GM12878 (cell line): ENCODE measurements at regions not wholly inside any gene's neighbourhood (a gene's known extent, or its start where the extent isn't known, plus 50 kb on each side); places are given as distances from the start of the nearest gene placed in this dataset.

Source experiments
- ATAC-seq: fragments of 200-7000 bp; cut with Tn5 transposase; 3 replicates; pipeline ENCODE4 v1.9.1; 2020; ENCODE audit warnings: mild to moderate bottlenecking, moderate library complexity
- BruUV-seq: library from RNA; stranded (reverse); fragments of 400-500 nt; replicated peaks from 2 replicates; lab custom pipeline; 2021; lab: Mats Ljungman, UMichigan
- CTCF ChIA-PET: fragments of 300-600 bp; sonication (Branson Sonifier 250); formaldehyde crosslinking; extraction: SDS; loops from one replicate; lab custom pipeline; 2021; ENCODE audit warnings: inconsistent platforms; lab: Yijun Ruan, JAX
- POLR2A ChIA-PET: fragments of 350-600 bp; formaldehyde crosslinking; extraction: SDS; loops from one replicate; lab custom pipeline; 2021; ENCODE audit warnings: inconsistent platforms; lab: Charles Lee
- RAD21 ChIA-PET: fragments of 300-600 bp; sonication (Branson Sonifier 250); formaldehyde crosslinking; loops from one replicate; lab custom pipeline; 2023; ENCODE audit warnings: antibody characterized with exemption; ENCODE audit not compliant: unreplicated experiment; lab: Charles Lee
- SMC1A ChIA-PET: fragments of 300-600 bp; sonication (Branson Sonifier 250); formaldehyde crosslinking; loops from one replicate; lab custom pipeline; 2023; ENCODE audit not compliant: unreplicated experiment, uncharacterized antibody; lab: Charles Lee
- DNase-seq: peaks from one replicate; pipeline ENCODE4 v3.0.0-alpha.2; 2011; ENCODE audit warnings: low read depth, low spot score
- FAIRE-seq: peaks from 3 replicates; lab custom pipeline; 2011; peaks lifted over from hg19 to GRCh38; lab: Jason Lieb, UNC
- H2AFZ ChIP-seq: 2 replicates; pipeline ENCODE4 v1.6.0; 2011; ENCODE audit warnings: low read depth, low read length, control low read depth; ENCODE audit not compliant: control insufficient read depth
- H3K27ac ChIP-seq: 2 replicates; pipeline ENCODE4 v1.5.1; 2011; ENCODE audit warnings: control low read depth; ENCODE audit not compliant: control insufficient read depth, insufficient read depth
- H3K27me3 ChIP-seq, 2 experiments: replicated peaks in 1 of 2; 2 replicates each; pipeline versions ENCODE4 v1.6.0 to v1.6.1; 2011; ENCODE audit warnings: low read length in 1 of 2; ENCODE audit not compliant: control insufficient read depth in 2 of 2, insufficient read depth in 2 of 2
- H3K36me3 ChIP-seq, 2 experiments: 2 replicates each; pipeline ENCODE4 v1.5.1; 2011; ENCODE audit warnings: low read length in 1 of 2; ENCODE audit not compliant: control insufficient read depth in 2 of 2, insufficient read depth in 2 of 2
- H3K4me1 ChIP-seq: 2 replicates; pipeline ENCODE4 v1.6.1; 2011; ENCODE audit warnings: mild to moderate bottlenecking, low read length, moderate library complexity, mixed read lengths; ENCODE audit not compliant: control insufficient read depth, insufficient read depth
- H3K4me2 ChIP-seq: 2 replicates; pipeline ENCODE4 v1.6.0; 2011; ENCODE audit warnings: control low read depth; ENCODE audit not compliant: control insufficient read depth, insufficient read depth
- H3K4me3 ChIP-seq: fragments of 200-600 bp; sonication (generic); 2 replicates; pipeline ENCODE4 v1.5.1; 2016
- H3K79me2 ChIP-seq: 2 replicates; pipeline ENCODE4 v1.6.0; 2011; ENCODE audit warnings: low read length; ENCODE audit not compliant: control insufficient read depth, insufficient read depth
- H3K9ac ChIP-seq: 2 replicates; pipeline ENCODE4 v1.8.0; 2011; ENCODE audit warnings: low read length, control low read depth, mixed read lengths; ENCODE audit not compliant: control insufficient read depth, insufficient read depth
- H3K9me3 ChIP-seq: replicated peaks from 3 replicates; pipeline ENCODE4 v1.5.1; 2011; ENCODE audit warnings: mild to moderate bottlenecking, low read length; ENCODE audit not compliant: control insufficient read depth, insufficient read depth
- H4K20me1 ChIP-seq: 2 replicates; pipeline ENCODE4 v1.6.0; 2011; ENCODE audit not compliant: control insufficient read depth, insufficient read depth
- CHD2 ChIP-seq: IDR thresholded peaks from 2 replicates; pipeline ENCODE4 v1.6.1; 2011; ENCODE audit warnings: low read depth, low read length, improper control_type of control experiment, borderline replicate concordance
- EED ChIP-seq: sonication (generic); IDR thresholded peaks from 2 replicates; pipeline ENCODE4 v1.6.1; 2016; ENCODE audit warnings: antibody characterized with exemption, low read depth
- ESRRA ChIP-seq: IDR thresholded peaks from 2 replicates; pipeline ENCODE4 v1.6.1; 2012; ENCODE audit warnings: mild to moderate bottlenecking, low read length, improper control_type of control experiment
- HDGF ChIP-seq: fragments of 450-650 bp; IDR thresholded peaks from 2 replicates; pipeline ENCODE4 v1.6.1; 2016; ENCODE audit warnings: antibody characterized with exemption
- KAT2A ChIP-seq: conservative IDR thresholded peaks from 2 replicates; pipeline ENCODE4 v1.6.1; 2011; ENCODE audit warnings: low read depth, low read length; ENCODE audit not compliant: control insufficient read depth
- MLLT1 ChIP-seq: fragments of 450-650 bp; IDR thresholded peaks from 2 replicates; pipeline ENCODE4 v1.6.1; 2016; ENCODE audit warnings: mild to moderate bottlenecking
- MXI1 ChIP-seq: fragments of 150-350 bp; IDR thresholded peaks from 2 replicates; pipeline ENCODE4 v1.6.1; 2011; ENCODE audit warnings: low read depth, mild to moderate bottlenecking, inconsistent platforms, low read length, improper control_type of control experiment
- NRF1 ChIP-seq: conservative IDR thresholded peaks from 2 replicates; pipeline ENCODE4 v1.6.1; 2011; ENCODE audit warnings: mild to moderate bottlenecking, low read depth, low read length, improper control_type of control experiment
- PAX5 ChIP-seq: IDR thresholded peaks from 2 replicates; pipeline ENCODE4 v1.6.1; 2011; ENCODE audit warnings: low read depth, low read length, borderline replicate concordance
- PBX3 ChIP-seq: IDR thresholded peaks from 2 replicates; pipeline ENCODE4 v1.6.1; 2011; ENCODE audit warnings: mild to moderate bottlenecking, low read depth, low read length, moderate library complexity; ENCODE audit not compliant: insufficient replicate concordance
- SUPT20H ChIP-seq: IDR thresholded peaks from 2 replicates; pipeline ENCODE4 v1.6.1; 2011; ENCODE audit warnings: low read depth, mild to moderate bottlenecking, low read length, moderate library complexity, borderline replicate concordance; ENCODE audit not compliant: control insufficient read depth
- SUZ12 ChIP-seq: fragments of 200-600 bp; sonication (generic); IDR thresholded peaks from one replicate; pipeline ENCODE4 v1.6.1; 2018; ENCODE audit warnings: antibody characterized with exemption, mild to moderate bottlenecking; ENCODE audit not compliant: unreplicated experiment
- TAF1 ChIP-seq: IDR thresholded peaks from 2 replicates; pipeline ENCODE4 v1.6.1; 2011; ENCODE audit warnings: mild to moderate bottlenecking, low read depth, low read length, borderline replicate concordance
- TBL1XR1 ChIP-seq: IDR thresholded peaks from 2 replicates; pipeline ENCODE4 v1.6.1; 2012; ENCODE audit warnings: low read depth, low read length, improper control_type of control experiment
- TCF7 ChIP-seq: IDR thresholded peaks from 2 replicates; pipeline ENCODE4 v1.6.1; 2014; ENCODE audit warnings: antibody characterized with exemption, borderline replicate concordance
- YY1 ChIP-seq: IDR thresholded peaks from 2 replicates; pipeline ENCODE4 v1.6.1; 2011; ENCODE audit warnings: low read depth, mild to moderate bottlenecking, low read length
- ZBED1 ChIP-seq: IDR thresholded peaks from 2 replicates; pipeline ENCODE4 v1.6.1; 2016; ENCODE audit warnings: borderline replicate concordance
- ZNF384 ChIP-seq: IDR thresholded peaks from 2 replicates; pipeline ENCODE4 v1.6.1; 2012; ENCODE audit warnings: low read depth, mild to moderate bottlenecking, low read length, improper control_type of control experiment, borderline replicate concordance
- WGBS: methylation state at CpG from one replicate; pipeline ENCODE4 v1.1.6; 2016; ENCODE audit warnings: low lambda C conversion rate; ENCODE audit not compliant: insufficient replicate concordance, insufficient coverage; ENCODE audit errors: missing lambda C conversion rate; 5-methylcytosine and 5-hydroxymethylcytosine counted together
- in situ Hi-C: fragments of 300-500 bp; cut with MboI; formaldehyde crosslinking; loops from 9 replicates; pipeline ENCODE4 v1.14.3; 2018; ENCODE audit warnings: mixed read lengths
- intact Hi-C: fragments of 100-400 bp; cut with micrococcal nuclease; formaldehyde crosslinking; loops from one replicate; pipeline ENCODE4 v1.14.2; 2022; ENCODE audit not compliant: unreplicated experiment
- TF ChIP-seq, protein P1 (sequence below): IDR thresholded peaks from 2 replicates; pipeline ENCODE4 v1.6.1; 2011; ENCODE audit warnings: low read depth, low read length, improper control_type of control experiment, borderline replicate concordance

DNA sequence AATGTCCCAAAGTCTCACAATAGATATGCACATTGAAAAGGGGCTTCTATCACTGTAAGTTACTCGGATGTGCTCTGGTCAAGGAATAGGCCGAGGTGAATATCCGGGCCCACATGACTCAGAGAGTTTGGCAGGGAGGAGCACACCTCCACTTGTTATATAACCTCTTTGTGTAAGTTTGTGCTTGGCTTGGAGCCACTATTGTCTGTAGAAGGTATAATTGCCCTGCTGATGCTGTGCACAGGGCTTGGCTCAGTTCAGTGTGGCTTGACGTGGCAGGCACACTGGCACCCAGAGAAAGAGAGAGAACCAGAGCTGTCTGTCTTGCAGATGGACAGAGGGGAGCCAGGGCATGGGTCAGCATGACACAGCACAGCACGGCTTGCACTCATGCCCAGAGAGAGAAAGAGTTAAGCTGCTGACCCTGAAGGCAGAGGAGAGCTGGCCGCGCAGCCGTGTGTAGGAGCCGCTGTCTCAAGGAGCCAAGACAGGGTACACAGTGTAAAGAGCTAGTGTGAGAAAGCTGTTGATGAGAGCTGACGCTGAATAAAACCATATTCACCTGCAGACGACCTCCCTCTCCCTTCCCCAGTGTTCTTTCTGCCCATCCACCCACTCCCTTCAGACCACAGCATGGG lies 482.5 kb downstream of the C6orf118 start:
- RAD21 ChIA-PET, result no interaction called here
- FAIRE-seq (no peak), ATAC-seq (no peak)
- 38% methylated on average over 11 of the region's 11 CpGs for WGBS
- Histone ChIP-seq H3K27me3 (no peaks in the 10 kb centered on the region), H3K9ac (no peak overlapping the region), H3K79me2 (no peaks in the 10 kb centered on the region), H3K4me1 (no peaks in the 10 kb centered on the region), H4K20me1 (no peaks in the 10 kb centered on the region), H3K27ac (no peak overlapping the region), H2AFZ (no peak overlapping the region), H3K36me3 (no peaks in the 10 kb centered on the region), H3K4me3 (no peak overlapping the region)
- BruUV-seq, result no TSS peak
- TF ChIP-seq CHD2, result no peak
- TF ChIP-seq ZBED1, result no peak
- TF ChIP-seq HDGF, result no peak
- no peak for TF ChIP-seq TBL1XR1
- TF ChIP-seq PAX5, result no peak
- no peak for TF ChIP-seq MLLT1
- no peak for TF ChIP-seq TAF1
- TF ChIP-seq TCF7, result no peak
- no peak for TF ChIP-seq SUPT20H
- no peak for TF ChIP-seq MXI1
- TF ChIP-seq SUZ12, result no peak
- TF ChIP-seq KAT2A, result no peak
- no peak for TF ChIP-seq ESRRA
- no peak for TF ChIP-seq NRF1
- no peak for TF ChIP-seq YY1
- no peak for TF ChIP-seq EED
- TF ChIP-seq, protein P1, sequence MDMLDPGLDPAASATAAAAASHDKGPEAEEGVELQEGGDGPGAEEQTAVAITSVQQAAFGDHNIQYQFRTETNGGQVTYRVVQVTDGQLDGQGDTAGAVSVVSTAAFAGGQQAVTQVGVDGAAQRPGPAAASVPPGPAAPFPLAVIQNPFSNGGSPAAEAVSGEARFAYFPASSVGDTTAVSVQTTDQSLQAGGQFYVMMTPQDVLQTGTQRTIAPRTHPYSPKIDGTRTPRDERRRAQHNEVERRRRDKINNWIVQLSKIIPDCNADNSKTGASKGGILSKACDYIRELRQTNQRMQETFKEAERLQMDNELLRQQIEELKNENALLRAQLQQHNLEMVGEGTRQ, result no peak
- no peak for TF ChIP-seq PBX3
- no peak for TF ChIP-seq ZNF384
- TF ChIP-seq, all 136 proteins: peak for 0
- ChIA-PET POLR2A (no interaction called here), CTCF (no interaction called here), SMC1A (no interaction called here)
- no peak for DNase-seq
- in situ Hi-C loops (no loop called here), intact Hi-C loops (no loop called here)
- Histone ChIP-seq H3K4me2 (no peak overlapping the region), H3K9me3 (no peaks in the 10 kb centered on the region)
